ENCODE measurements at regions not wholly inside any gene's neighbourhood (a gene's known extent, or its start where the extent isn't known, plus 50 kb on each side); places are given as distances from the start of the nearest gene placed in this dataset.

- intact Hi-C loops (cut with micrococcal nuclease; ENCODE audit: unreplicated experiment), result no loop called here
- Histone ChIP-seq H3K9me3 (ENCODE audit: low read length) (no peaks in the 10 kb centered on the region), H3K4me2 (ENCODE audit: low read length) (no peak overlapping the region), H3K9me2 (ENCODE audit: insufficient read depth, low read length) (no peaks in the 10 kb centered on the region), H3K4me1 (ENCODE audit: insufficient read depth, low read length, poor library complexity, severe bottlenecking) (no peaks in the 10 kb centered on the region), H4K20me1 (ENCODE audit: insufficient read depth, low read length) (no peaks in the 10 kb centered on the region), H3K79me2 (ENCODE audit: insufficient read depth, low read depth, low read length) (no peaks in the 10 kb centered on the region), H3K36me3 (ENCODE audit: insufficient read depth, low read length) (no peaks in the 10 kb centered on the region), H3K4me3 (ENCODE audit: low read depth, low read length, poor library complexity, severe bottlenecking) (no peak overlapping the region), H2AFZ (ENCODE audit: low read length) (no peak overlapping the region), H3K27ac (ENCODE audit: low read depth, low read length, poor library complexity, severe bottlenecking) (no peak overlapping the region)
- BruUV-seq (replicated peaks), result no TSS peak
- DNase-seq (ENCODE audit: low spot score), result no peak
- CTCF ChIA-PET (ENCODE audit: unreplicated experiment), result no interaction called here
- POLR2A ChIA-PET, result no interaction called here
- TF ChIP-seq EZH2phosphoT487 (IDR thresholded peaks at IDR 0.05; ENCODE audit: borderline replicate concordance, low read depth, low read length) (no peak), CTCF (conservative IDR thresholded peaks at IDR 0.05; ENCODE audit: low read length) (no peak)
Observed at GRCh38 chr9:89865981-89866380, 261.2 kb downstream of the GADD45G start.

GRCh38 chr9:89866701-89867100 lies 261.9 kb downstream of the GADD45G start:
- TF ChIP-seq EZH2phosphoT487 (IDR thresholded peaks at IDR 0.05; ENCODE audit: borderline replicate concordance, low read depth, low read length) (no peak), CTCF (conservative IDR thresholded peaks at IDR 0.05; ENCODE audit: low read length) (no peak)
- Histone ChIP-seq H3K4me2 (ENCODE audit: low read length) (no peak overlapping the region), H3K4me3 (ENCODE audit: low read depth, low read length, poor library complexity, severe bottlenecking) (no peak overlapping the region), H2AFZ (ENCODE audit: low read length) (no peak overlapping the region), H3K79me2 (ENCODE audit: insufficient read depth, low read depth, low read length) (no peaks in the 10 kb centered on the region), H3K9me3 (ENCODE audit: low read length) (no peaks in the 10 kb centered on the region), H3K9me2 (ENCODE audit: insufficient read depth, low read length) (no peaks in the 10 kb centered on the region), H3K4me1 (ENCODE audit: insufficient read depth, low read length, poor library complexity, severe bottlenecking) (no peaks in the 10 kb centered on the region), H4K20me1 (ENCODE audit: insufficient read depth, low read length) (no peaks in the 10 kb centered on the region), H3K27ac (ENCODE audit: low read depth, low read length, poor library complexity, severe bottlenecking) (no peak overlapping the region), H3K36me3 (ENCODE audit: insufficient read depth, low read length) (no peaks in the 10 kb centered on the region)
- no TSS peak for BruUV-seq (replicated peaks)
- ChIA-PET CTCF (ENCODE audit: unreplicated experiment) (no interaction called here), POLR2A (interaction anchor here (0.9 to 1.3 kb wide), 2 partner anchors 11 to 13 kb away, joined by 3 to 4 read pairs; no protein-coding TSS in a partner anchor)
- DNase-seq (ENCODE audit: low spot score), result no peak
- intact Hi-C loops (cut with micrococcal nuclease; ENCODE audit: unreplicated experiment), result no loop called here

- TF ChIP-seq EZH2phosphoT487 (IDR thresholded peaks at IDR 0.05; ENCODE audit: borderline replicate concordance, low read depth, low read length) (no peak), CTCF (conservative IDR thresholded peaks at IDR 0.05; ENCODE audit: low read length) (no peak)
- DNase-seq (ENCODE audit: low spot score), result no peak
- no peaks in the 10 kb centered on the region for H3K79me2 ChIP-seq (ENCODE audit: insufficient read depth, low read depth, low read length)
- H3K27ac ChIP-seq (ENCODE audit: low read depth, low read length, poor library complexity, severe bottlenecking), result no peak overlapping the region
- no peak overlapping the region for H2AFZ ChIP-seq (ENCODE audit: low read length)
- CTCF ChIA-PET (ENCODE audit: unreplicated experiment), result no interaction called here
- H3K4me3 ChIP-seq (ENCODE audit: low read depth, low read length, poor library complexity, severe bottlenecking), result no peak overlapping the region
- H3K4me2 ChIP-seq (ENCODE audit: low read length), result no peak overlapping the region
- H3K36me3 ChIP-seq (ENCODE audit: insufficient read depth, low read length), result no peaks in the 10 kb centered on the region
- H4K20me1 ChIP-seq (ENCODE audit: insufficient read depth, low read length), result no peaks in the 10 kb centered on the region
- no TSS peak for BruUV-seq (replicated peaks)
- H3K9me3 ChIP-seq (ENCODE audit: low read length), result no peaks in the 10 kb centered on the region
- intact Hi-C loops (cut with micrococcal nuclease; ENCODE audit: unreplicated experiment), result no loop called here
- no peaks in the 10 kb centered on the region for H3K4me1 ChIP-seq (ENCODE audit: insufficient read depth, low read length, poor library complexity, severe bottlenecking)
- H3K9me2 ChIP-seq (ENCODE audit: insufficient read depth, low read length), result no peaks in the 10 kb centered on the region
- POLR2A ChIA-PET, result no interaction called here
Observed at GRCh38 chr9:89868100-89868499, 263.3 kb downstream of the GADD45G start.

Measured in OCI-LY7 (cell line).